Glutamatergic neuron (in vitro differentiated cells): ENCODE measurements at regions not wholly inside any gene's neighbourhood (a gene's known extent, or its start where the extent isn't known, plus 50 kb on each side); places are given as distances from the start of the nearest gene placed in this dataset.
"Not testable (repeated sequence)": the region's sequence is repeated elsewhere in the genome, so short reads cannot be mapped to it uniquely, and the experiment has no call there.

Source experiments
- DNase-seq: peaks from one replicate; pipeline ENCODE4 v3.0.0; 2022
- H3K27ac Mint-ChIP-seq: one replicate; pipeline ENCODE4 v1.8.0; 2020; ENCODE audit warnings: mild to moderate bottlenecking, mixed read lengths, inconsistent platforms; ENCODE audit not compliant: unreplicated experiment
- H3K27me3 Mint-ChIP-seq: one replicate; pipeline ENCODE4 v1.8.0; 2020; ENCODE audit warnings: mild to moderate bottlenecking, moderate library complexity, mixed read lengths, inconsistent platforms; ENCODE audit not compliant: unreplicated experiment
- H3K36me3 Mint-ChIP-seq: one replicate; pipeline ENCODE4 v1.8.0; 2020; ENCODE audit warnings: mild to moderate bottlenecking, mixed read lengths, inconsistent platforms; ENCODE audit not compliant: unreplicated experiment
- H3K4me1 Mint-ChIP-seq: one replicate; pipeline ENCODE4 v1.8.0; 2020; ENCODE audit warnings: mild to moderate bottlenecking, low read depth, mixed read lengths, inconsistent platforms; ENCODE audit not compliant: unreplicated experiment
- H3K4me3 Mint-ChIP-seq: one replicate; pipeline ENCODE4 v1.8.0; 2020; ENCODE audit warnings: mild to moderate bottlenecking, mixed read lengths, inconsistent platforms; ENCODE audit not compliant: unreplicated experiment
- H3K9me3 Mint-ChIP-seq: one replicate; pipeline ENCODE4 v1.8.0; 2020; ENCODE audit warnings: mild to moderate bottlenecking, moderate library complexity, mixed read lengths, inconsistent platforms; ENCODE audit not compliant: unreplicated experiment
- TF ChIP-seq, protein P1 (sequence below): fragments of 200-600 bp; sonication (generic); IDR thresholded peaks from one replicate; pipeline ENCODE4 v1.5.0; 2021; ENCODE audit not compliant: partially characterized antibody, unreplicated experiment

DNA sequence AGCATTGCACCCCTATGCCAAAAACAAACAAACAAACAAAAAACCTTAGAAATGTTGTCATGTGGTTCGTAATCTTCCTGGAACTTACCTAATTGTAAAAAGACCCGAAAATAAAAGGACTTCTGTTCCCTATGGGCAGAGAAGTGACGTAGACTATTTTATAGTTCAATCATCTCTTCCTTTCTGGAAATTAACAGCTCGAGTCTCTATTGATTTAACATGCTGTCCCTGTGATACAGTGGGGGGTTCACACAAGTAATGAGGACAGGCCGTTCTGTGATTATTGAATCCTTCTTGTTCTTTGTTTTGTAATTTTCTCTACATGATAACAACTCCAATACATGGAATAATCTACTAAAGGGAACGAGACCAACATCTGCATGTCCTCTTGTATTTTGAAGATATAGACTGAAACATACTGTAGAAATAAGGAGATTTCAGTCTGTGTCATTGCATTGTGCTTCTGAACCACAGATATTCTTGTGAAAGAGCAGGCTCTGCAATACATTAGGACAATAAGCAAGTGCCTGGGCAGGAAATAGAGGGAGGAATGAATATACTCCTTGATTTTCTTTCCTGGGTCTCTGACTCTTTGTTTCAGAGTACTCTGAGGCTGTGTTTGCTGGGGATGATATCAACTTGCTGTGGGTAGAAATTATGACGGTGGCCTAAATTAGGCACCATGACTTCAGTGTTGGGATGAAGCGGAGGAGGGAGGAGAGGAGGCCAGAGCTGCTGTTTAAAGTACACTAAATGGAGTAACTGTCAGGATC is 65.7 kb upstream of the PPM1B start:
- Mint-ChIP-seq H3K27ac (no peak overlapping the region), H3K4me1 (no peaks in the 10 kb centered on the region), H3K36me3 (peaks cover 4% of the 10 kb centered on the region), H3K9me3 (no peaks in the 10 kb centered on the region), H3K4me3 (no peak overlapping the region), H3K27me3 (no peaks in the 10 kb centered on the region)
- TF ChIP-seq, protein P1, sequence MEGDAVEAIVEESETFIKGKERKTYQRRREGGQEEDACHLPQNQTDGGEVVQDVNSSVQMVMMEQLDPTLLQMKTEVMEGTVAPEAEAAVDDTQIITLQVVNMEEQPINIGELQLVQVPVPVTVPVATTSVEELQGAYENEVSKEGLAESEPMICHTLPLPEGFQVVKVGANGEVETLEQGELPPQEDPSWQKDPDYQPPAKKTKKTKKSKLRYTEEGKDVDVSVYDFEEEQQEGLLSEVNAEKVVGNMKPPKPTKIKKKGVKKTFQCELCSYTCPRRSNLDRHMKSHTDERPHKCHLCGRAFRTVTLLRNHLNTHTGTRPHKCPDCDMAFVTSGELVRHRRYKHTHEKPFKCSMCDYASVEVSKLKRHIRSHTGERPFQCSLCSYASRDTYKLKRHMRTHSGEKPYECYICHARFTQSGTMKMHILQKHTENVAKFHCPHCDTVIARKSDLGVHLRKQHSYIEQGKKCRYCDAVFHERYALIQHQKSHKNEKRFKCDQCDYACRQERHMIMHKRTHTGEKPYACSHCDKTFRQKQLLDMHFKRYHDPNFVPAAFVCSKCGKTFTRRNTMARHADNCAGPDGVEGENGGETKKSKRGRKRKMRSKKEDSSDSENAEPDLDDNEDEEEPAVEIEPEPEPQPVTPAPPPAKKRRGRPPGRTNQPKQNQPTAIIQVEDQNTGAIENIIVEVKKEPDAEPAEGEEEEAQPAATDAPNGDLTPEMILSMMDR, result no peak
- no peak for DNase-seq

DNA sequence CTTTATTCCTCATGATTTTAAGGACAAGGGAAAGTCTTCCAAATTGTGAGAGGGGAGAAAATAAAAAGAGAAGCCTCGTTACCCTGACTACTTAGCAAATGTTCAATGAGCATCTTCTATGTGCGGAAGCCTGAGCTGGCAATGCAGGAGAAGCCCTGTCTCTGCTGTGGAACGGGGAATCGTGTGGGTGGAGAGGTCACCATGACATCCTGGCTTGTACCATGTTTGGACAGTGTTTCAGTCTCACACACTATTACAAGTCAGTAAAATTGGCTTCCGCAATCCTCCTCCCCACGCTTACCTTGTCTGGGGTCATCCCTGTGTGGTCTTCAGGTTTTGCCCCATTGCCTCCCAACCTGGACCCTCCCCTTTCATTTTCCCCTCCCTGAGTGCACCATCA is 65.0 kb upstream of the PPM1B start:
- Mint-ChIP-seq H3K27ac (no peak overlapping the region), H3K4me3 (no peak overlapping the region), H3K27me3 (no peaks in the 10 kb centered on the region), H3K36me3 (peaks cover 4% of the 10 kb centered on the region), H3K4me1 (no peaks in the 10 kb centered on the region), H3K9me3 (no peaks in the 10 kb centered on the region)
- TF ChIP-seq, protein P1, result no peak
- no peak for DNase-seq

DNA sequence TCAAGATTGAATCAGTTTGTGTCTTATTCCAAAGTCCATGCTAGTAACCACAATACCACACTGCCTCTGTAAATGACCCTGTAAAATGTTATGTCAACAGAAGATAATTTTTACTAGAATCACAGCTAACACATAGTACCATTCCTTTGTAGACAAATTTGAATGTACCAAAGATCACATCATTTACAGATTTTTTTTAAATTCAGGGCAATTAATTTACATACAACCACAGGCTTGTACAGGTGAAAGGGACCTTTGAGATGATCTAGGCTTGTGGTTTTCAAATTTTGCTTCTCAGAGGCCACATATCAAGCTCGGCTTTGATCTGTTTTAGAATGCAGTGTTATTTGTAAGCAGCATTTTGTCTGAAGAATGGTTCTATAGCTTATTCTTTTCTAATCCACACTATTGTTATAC is 63.8 kb upstream of the PPM1B start:
- Mint-ChIP-seq H3K4me1 (no peaks in the 10 kb centered on the region), H3K4me3 (no peak overlapping the region), H3K27me3 (no peaks in the 10 kb centered on the region), H3K9me3 (no peaks in the 10 kb centered on the region), H3K36me3 (no peaks in the 10 kb centered on the region), H3K27ac (no peak overlapping the region)
- DNase-seq, result no peak
- TF ChIP-seq, protein P1, result no peak

DNA sequence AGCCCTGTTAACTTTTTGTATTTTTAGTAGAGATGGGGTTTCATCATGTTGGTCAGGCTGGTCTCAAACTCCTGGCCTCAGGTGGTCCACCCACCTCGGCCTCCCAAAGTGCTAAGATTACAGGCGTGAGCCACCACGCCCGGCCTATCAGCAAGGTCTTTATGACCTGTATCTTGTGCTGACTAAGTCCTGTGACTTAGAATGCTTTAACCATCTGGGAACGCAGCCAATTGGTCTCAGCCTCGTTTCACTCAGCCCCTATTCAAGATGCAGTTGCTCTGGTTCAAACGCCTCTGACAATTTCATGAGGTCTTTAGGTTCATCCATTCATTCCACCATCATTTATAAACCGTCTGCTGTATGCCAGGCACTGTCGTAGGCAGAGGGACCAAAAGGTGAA is 62.2 kb upstream of the PPM1B start:
- not testable (repeated sequence) for H3K4me1 Mint-ChIP-seq, H3K27ac Mint-ChIP-seq, DNase-seq, H3K36me3 Mint-ChIP-seq, H3K4me3 Mint-ChIP-seq, H3K27me3 Mint-ChIP-seq, H3K9me3 Mint-ChIP-seq

DNA sequence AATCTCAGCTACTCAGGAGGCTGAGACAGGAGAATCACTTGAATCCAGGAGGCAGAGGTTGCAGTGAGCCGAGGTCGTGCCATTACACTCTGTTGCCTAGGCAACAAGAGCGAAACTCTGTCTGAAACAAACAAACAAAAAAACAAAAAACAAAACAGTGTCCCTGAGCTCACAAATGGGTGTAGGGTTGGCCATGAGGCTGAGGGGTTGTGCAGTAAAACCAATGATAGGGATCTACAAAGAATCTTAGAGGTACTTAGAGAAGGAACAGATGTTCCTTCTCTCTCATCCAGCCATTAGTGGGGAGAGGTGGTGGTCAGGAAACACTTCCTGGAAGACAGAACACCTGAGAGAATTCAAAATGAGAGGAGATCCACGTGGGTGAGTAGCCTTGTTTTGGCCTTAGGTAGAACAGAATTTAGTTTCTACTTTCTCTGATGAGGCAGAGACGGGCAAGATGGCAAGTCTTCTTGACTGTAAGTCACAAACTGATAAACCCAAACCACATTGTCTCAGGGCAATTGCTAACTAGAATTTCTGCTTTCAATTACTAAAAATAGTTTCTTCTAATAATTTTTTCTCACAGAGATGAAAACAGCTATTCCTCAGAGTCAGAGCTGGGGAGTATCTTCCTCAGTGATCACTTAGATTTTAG is 61.5 kb upstream of the PPM1B start:
- H3K9me3 Mint-ChIP-seq, result no peaks in the 10 kb centered on the region
- H3K27me3 Mint-ChIP-seq, result no peaks in the 10 kb centered on the region
- DNase-seq, result no peak
- no peaks in the 10 kb centered on the region for H3K4me1 Mint-ChIP-seq
- H3K27ac Mint-ChIP-seq, result no peak overlapping the region
- no peak overlapping the region for H3K4me3 Mint-ChIP-seq
- TF ChIP-seq, protein P1, result no peak
- H3K36me3 Mint-ChIP-seq, result no peaks in the 10 kb centered on the region
